Astrocyte (in vitro differentiated cells and primary cell): ENCODE measurements at regions not wholly inside any gene's neighbourhood (a gene's known extent, or its start where the extent isn't known, plus 50 kb on each side); places are given as distances from the start of the nearest gene placed in this dataset.

Source experiments
- DNase-seq: peaks from one replicate; pipeline ENCODE4 v3.0.0-alpha.2; 2010; ENCODE audit warnings: low read depth
- FAIRE-seq: peaks from 2 replicates; lab custom pipeline; 2011; peaks lifted over from hg19 to GRCh38; lab: Jason Lieb, UNC
- H2AFZ ChIP-seq: 2 replicates; pipeline ENCODE4 v1.6.0; 2012; ENCODE audit warnings: low read depth, low read length, inconsistent platforms
- H3K27ac ChIP-seq: 2 replicates; pipeline ENCODE4 v1.5.1; 2011; ENCODE audit warnings: low read depth, low read length, inconsistent platforms
- H3K27me3 ChIP-seq: 2 replicates; pipeline ENCODE4 v1.6.0; 2011; ENCODE audit warnings: low read length, inconsistent platforms; ENCODE audit not compliant: insufficient read depth
- H3K36me3 ChIP-seq: 2 replicates; pipeline ENCODE4 v1.5.1; 2011; ENCODE audit warnings: low read length, inconsistent platforms; ENCODE audit not compliant: insufficient read depth
- H3K4me1 ChIP-seq: 2 replicates; pipeline ENCODE4 v1.5.1; 2011; ENCODE audit warnings: low read length, inconsistent platforms; ENCODE audit not compliant: insufficient read depth
- H3K4me2 ChIP-seq: 2 replicates; pipeline ENCODE4 v1.6.0; 2012; ENCODE audit warnings: low read length, inconsistent platforms
- H3K4me3 ChIP-seq: 2 replicates; pipeline ENCODE4 v1.5.1; 2011; ENCODE audit warnings: low read depth, mild to moderate bottlenecking, low read length, inconsistent platforms; ENCODE audit not compliant: insufficient read depth
- H3K79me2 ChIP-seq: 2 replicates; pipeline ENCODE4 v1.6.0; 2012; ENCODE audit warnings: mild to moderate bottlenecking, low read length, inconsistent platforms; ENCODE audit not compliant: insufficient read depth
- H3K9ac ChIP-seq: 2 replicates; pipeline ENCODE4 v1.6.0; 2012; ENCODE audit warnings: mild to moderate bottlenecking, low read length, inconsistent platforms
- H3K9me3 ChIP-seq: 2 replicates; pipeline ENCODE4 v1.5.1; 2012; ENCODE audit warnings: low read depth, mild to moderate bottlenecking, low read length, inconsistent platforms; ENCODE audit not compliant: insufficient read depth
- H4K20me1 ChIP-seq: 2 replicates; pipeline ENCODE4 v1.6.0; 2012; ENCODE audit warnings: low read length, inconsistent platforms; ENCODE audit not compliant: insufficient read depth
- H3K27ac Mint-ChIP-seq: one replicate; pipeline ENCODE4 v1.8.0; 2021; ENCODE audit warnings: mild to moderate bottlenecking, mixed read lengths; ENCODE audit not compliant: unreplicated experiment
- H3K27me3 Mint-ChIP-seq: one replicate; pipeline ENCODE4 v1.8.0; 2021; ENCODE audit warnings: low read depth, mixed read lengths; ENCODE audit not compliant: unreplicated experiment
- H3K36me3 Mint-ChIP-seq: one replicate; pipeline ENCODE4 v1.8.0; 2021; ENCODE audit warnings: low read depth, mixed read lengths; ENCODE audit not compliant: unreplicated experiment
- H3K4me1 Mint-ChIP-seq: one replicate; pipeline ENCODE4 v1.8.0; 2021; ENCODE audit warnings: low read depth, mixed read lengths; ENCODE audit not compliant: unreplicated experiment
- H3K4me3 Mint-ChIP-seq: one replicate; pipeline ENCODE4 v1.8.0; 2021; ENCODE audit warnings: mild to moderate bottlenecking, moderate library complexity, mixed read lengths; ENCODE audit not compliant: unreplicated experiment
- H3K9me3 Mint-ChIP-seq: one replicate; pipeline ENCODE4 v1.8.0; 2021; ENCODE audit warnings: mild to moderate bottlenecking, mixed read lengths; ENCODE audit not compliant: unreplicated experiment
- EZH2 ChIP-seq: IDR thresholded peaks from 2 replicates; pipeline ENCODE4 v1.6.1; 2012; ENCODE audit warnings: mild to moderate bottlenecking, low read length, inconsistent platforms; ENCODE audit not compliant: insufficient read depth
- TF ChIP-seq, protein P1 (sequence below): IDR thresholded peaks from 2 replicates; pipeline ENCODE4 v1.5.1; 2011; ENCODE audit warnings: low read depth, mild to moderate bottlenecking, inconsistent platforms, low read length, moderate library complexity; ENCODE audit not compliant: insufficient read depth

DNA sequence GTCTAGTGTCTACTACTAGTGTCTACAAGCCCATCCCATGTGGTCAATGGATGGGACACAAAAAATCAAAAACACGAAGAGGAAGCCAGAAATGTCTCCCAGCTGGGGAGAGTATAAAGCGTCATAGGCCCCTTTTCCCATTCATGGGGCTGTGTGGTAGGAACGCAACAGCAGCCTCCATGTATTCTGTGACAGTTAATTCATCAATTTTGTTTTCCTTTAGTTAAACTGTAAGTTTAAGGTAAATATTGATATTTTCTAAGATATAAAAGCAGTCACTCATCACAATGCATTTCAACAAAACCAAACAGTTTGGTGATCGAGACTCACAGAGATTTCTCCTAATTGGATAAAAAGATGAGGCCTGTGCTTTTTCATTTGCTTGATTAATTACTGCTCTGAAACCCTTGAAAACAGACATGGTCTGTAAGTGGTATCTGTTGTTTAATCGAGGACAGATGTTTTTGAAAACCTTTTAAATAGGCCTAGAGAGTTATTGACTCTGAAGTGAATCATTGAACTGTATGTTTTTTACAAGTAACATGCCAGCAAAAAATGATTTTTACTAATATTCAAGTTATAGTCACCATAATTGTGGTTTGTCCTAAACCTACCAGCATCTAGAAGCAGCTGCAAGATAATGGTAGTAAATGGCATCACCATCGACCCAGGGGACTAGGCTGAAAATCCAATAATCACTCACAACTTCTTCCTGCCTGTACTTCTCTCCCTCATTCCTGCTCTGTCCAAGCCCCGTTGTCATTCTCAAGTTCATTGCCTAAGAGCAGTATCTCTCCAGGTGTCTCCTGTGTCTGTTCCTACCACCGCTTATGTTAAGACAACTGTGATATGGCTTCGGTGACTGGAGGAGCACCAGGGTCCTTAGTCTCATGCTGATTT is 87.7 kb upstream of the SHISA3 start:
- H3K36me3 Mint-ChIP-seq: peaks cover 3% of the 10 kb centered on the region
- peaks cover 8% of the 10 kb centered on the region for H3K27me3 Mint-ChIP-seq
- Histone ChIP-seq H3K4me3 (no peak overlapping the region), H3K9me3 (peaks cover 2% of the 10 kb centered on the region), H3K79me2 (no peaks in the 10 kb centered on the region), H3K27ac (no peak overlapping the region), H3K27me3 (no peaks in the 10 kb centered on the region), H3K9ac (no peak overlapping the region), H2AFZ (peak overlapping the region; percentile 10), H3K36me3 (no peaks in the 10 kb centered on the region), H3K4me2 (no peak overlapping the region), H4K20me1 (no peaks in the 10 kb centered on the region), H3K4me1 (no peaks in the 10 kb centered on the region)
- no peak for FAIRE-seq
- H3K27ac Mint-ChIP-seq: no peak overlapping the region
- peaks cover 8% of the 10 kb centered on the region for H3K9me3 Mint-ChIP-seq
- TF ChIP-seq, protein P1, sequence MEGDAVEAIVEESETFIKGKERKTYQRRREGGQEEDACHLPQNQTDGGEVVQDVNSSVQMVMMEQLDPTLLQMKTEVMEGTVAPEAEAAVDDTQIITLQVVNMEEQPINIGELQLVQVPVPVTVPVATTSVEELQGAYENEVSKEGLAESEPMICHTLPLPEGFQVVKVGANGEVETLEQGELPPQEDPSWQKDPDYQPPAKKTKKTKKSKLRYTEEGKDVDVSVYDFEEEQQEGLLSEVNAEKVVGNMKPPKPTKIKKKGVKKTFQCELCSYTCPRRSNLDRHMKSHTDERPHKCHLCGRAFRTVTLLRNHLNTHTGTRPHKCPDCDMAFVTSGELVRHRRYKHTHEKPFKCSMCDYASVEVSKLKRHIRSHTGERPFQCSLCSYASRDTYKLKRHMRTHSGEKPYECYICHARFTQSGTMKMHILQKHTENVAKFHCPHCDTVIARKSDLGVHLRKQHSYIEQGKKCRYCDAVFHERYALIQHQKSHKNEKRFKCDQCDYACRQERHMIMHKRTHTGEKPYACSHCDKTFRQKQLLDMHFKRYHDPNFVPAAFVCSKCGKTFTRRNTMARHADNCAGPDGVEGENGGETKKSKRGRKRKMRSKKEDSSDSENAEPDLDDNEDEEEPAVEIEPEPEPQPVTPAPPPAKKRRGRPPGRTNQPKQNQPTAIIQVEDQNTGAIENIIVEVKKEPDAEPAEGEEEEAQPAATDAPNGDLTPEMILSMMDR: no peak
- no peak for TF ChIP-seq EZH2
- H3K4me3 Mint-ChIP-seq: no peak overlapping the region
- H3K4me1 Mint-ChIP-seq: no peaks in the 10 kb centered on the region
- no peak for DNase-seq

DNA sequence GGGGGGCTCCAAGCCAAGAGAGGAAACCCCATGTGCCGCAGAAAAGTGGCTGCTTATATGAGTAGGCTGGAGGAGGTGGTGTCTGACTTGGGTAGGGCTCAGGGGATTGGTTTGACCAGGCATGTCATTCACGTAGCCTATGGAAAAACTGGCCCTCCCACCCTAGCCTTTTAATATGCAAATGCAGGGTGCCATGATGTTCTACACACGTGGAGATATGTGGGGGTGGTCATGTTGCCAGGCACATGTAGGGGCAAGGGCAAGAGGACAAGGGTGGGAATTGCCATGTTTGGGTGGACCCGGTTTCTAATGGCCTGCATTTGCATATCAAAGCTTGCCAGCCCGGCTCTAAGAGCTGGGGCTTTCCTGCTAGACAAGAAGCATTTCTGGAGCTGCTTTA is 86.9 kb upstream of the SHISA3 start:
- Histone ChIP-seq H3K9ac (no peak overlapping the region), H2AFZ (no peak overlapping the region), H3K4me3 (no peak overlapping the region), H4K20me1 (no peaks in the 10 kb centered on the region), H3K79me2 (no peaks in the 10 kb centered on the region), H3K4me2 (no peak overlapping the region), H3K27ac (no peak overlapping the region), H3K9me3 (peaks cover 2% of the 10 kb centered on the region), H3K4me1 (no peaks in the 10 kb centered on the region), H3K27me3 (no peaks in the 10 kb centered on the region), H3K36me3 (no peaks in the 10 kb centered on the region)
- Mint-ChIP-seq H3K4me1 (no peaks in the 10 kb centered on the region), H3K4me3 (no peak overlapping the region), H3K9me3 (peaks cover 12% of the 10 kb centered on the region), H3K36me3 (peaks cover 3% of the 10 kb centered on the region), H3K27ac (no peak overlapping the region), H3K27me3 (peaks cover 8% of the 10 kb centered on the region)
- FAIRE-seq: no peak
- no peak for DNase-seq
- no peak for TF ChIP-seq EZH2
- TF ChIP-seq, protein P1: no peak

GRCh38 chr4:42310806-42311205 is 86.5 kb upstream of the SHISA3 start:
- Mint-ChIP-seq H3K36me3 (peaks cover 3% of the 10 kb centered on the region), H3K4me1 (no peaks in the 10 kb centered on the region), H3K27ac (no peak overlapping the region), H3K27me3 (peaks cover 11% of the 10 kb centered on the region), H3K9me3 (peaks cover 12% of the 10 kb centered on the region), H3K4me3 (no peak overlapping the region)
- H3K4me2 ChIP-seq: no peak overlapping the region
- peaks cover 2% of the 10 kb centered on the region for H3K9me3 ChIP-seq
- no peaks in the 10 kb centered on the region for H4K20me1 ChIP-seq
- H3K4me1 ChIP-seq: no peaks in the 10 kb centered on the region
- H3K79me2 ChIP-seq: no peaks in the 10 kb centered on the region
- no peak for TF ChIP-seq EZH2
- TF ChIP-seq, protein P1: no peak
- no peak for DNase-seq
- H3K9ac ChIP-seq: no peak overlapping the region
- H3K27me3 ChIP-seq: no peaks in the 10 kb centered on the region
- FAIRE-seq: no peak
- H3K27ac ChIP-seq: no peak overlapping the region
- H3K36me3 ChIP-seq: no peaks in the 10 kb centered on the region
- H3K4me3 ChIP-seq: no peak overlapping the region
- no peak overlapping the region for H2AFZ ChIP-seq
